H54 (cell line): ENCODE measurements at regions not wholly inside any gene's neighbourhood (a gene's known extent, or its start where the extent isn't known, plus 50 kb on each side); places are given as distances from the start of the nearest gene placed in this dataset.
A peak's percentile ranks its signal among the peaks of the same experiment; 100 is the strongest.

Experiments used
- DNase-seq: peaks from one replicate; pipeline ENCODE4 v3.0.0; 2011; ENCODE audit warnings: low spot score, mixed read lengths; ENCODE audit not compliant: insufficient read length
- FAIRE-seq: peaks from 3 replicates; lab custom pipeline; 2011; peaks lifted over from hg19 to GRCh38; lab: Jason Lieb, UNC
- POLR2A ChIP-seq: IDR thresholded peaks from 2 replicates; pipeline ENCODE4 v1.6.1; 2011; ENCODE audit warnings: low read depth, mild to moderate bottlenecking, low read length

DNA sequence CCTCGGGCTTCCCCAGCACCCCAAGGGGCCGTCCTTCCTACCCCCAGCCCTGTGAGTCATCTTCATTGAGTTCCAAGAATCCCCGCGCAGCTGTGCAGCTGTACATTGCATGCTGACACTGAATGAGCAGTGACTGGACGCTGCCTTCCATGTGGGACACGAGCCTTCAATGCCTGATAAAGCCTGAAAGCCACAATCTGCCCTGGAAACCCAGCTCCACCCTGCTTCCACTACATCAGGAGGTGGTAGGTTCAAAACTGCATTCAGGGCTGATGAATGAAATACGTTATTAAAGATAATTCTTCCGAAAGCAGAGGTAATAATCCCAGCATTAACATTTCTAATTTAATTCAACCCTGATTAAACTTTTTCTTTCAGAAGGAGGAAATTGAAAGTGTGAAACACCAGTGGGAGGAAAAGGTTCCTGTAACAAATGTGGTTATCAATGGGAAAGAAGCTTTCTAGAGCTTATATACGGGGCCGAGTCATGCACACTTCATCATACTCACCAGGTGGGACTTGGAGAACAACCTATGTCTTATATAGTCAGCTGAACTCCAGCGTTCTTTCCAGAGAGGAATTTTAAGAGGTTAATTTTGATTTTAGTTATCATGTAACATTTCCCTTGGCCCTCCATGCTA lies 360.1 kb downstream of the LPIN1 start:
- DNase-seq: peak; percentile 86
- no peak for TF ChIP-seq POLR2A
- peak; percentile 93 for FAIRE-seq

DNA sequence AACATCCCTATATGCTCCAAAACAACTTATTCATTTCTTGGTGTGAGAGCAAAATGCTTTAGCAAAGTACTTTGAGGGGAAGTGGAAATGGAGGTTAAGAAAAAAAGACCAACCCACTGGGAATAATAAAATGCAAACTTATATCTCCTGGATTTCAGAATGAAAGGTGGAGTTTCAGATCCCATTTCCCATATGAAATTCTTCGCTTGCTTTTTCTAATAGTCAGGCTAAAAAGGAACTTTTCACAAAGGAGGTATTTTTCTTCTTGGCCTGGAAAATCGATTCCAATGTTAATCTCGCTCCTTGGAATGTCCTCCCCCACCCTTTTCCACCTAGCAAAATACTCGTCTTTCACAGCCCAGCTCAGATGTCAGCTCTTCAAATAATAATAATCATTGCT lies 360.9 kb downstream of the LPIN1 start:
- TF ChIP-seq POLR2A: no peak
- FAIRE-seq (no peak), DNase-seq (no peak)

DNA sequence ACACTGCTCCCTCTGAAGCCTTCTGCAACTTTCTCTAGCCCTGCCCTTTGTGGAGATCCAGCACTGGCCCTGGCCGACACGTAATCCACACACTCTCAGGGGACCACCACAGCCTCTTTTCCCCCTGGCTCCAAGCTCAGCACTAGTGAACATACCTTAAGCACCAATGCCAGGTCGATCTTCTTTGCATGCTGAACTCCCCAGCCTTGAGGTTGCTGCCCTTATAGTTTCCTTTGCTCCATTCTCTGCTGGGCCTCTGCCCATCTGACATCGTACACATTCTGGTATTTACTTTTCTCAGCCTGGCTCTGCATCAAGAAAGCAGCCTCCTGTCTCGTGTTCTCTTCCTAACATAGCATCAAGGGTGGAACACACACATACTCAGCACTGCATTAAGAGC lies 361.5 kb downstream of the LPIN1 start:
- DNase-seq: no peak
- no peak for FAIRE-seq
- TF ChIP-seq POLR2A: no peak

GRCh38 chr2:12109363-12110017 lies 363.1 kb downstream of the LPIN1 start:
- no peak for DNase-seq
- FAIRE-seq: no peak
- no peak for TF ChIP-seq POLR2A

GRCh38 chr2:12110074-12110473 lies 363.6 kb downstream of the LPIN1 start:
- no peak for DNase-seq
- no peak for TF ChIP-seq POLR2A
- no peak for FAIRE-seq

- DNase-seq: no peak
- no peak for FAIRE-seq
- TF ChIP-seq POLR2A: no peak
Observed at GRCh38 chr2:12110481-12110880, 364.0 kb downstream of the LPIN1 start.

GRCh38 chr2:12113412-12113811 lies 367.0 kb downstream of the LPIN1 start:
- no peak for DNase-seq
- TF ChIP-seq POLR2A: no peak
- no peak for FAIRE-seq

GRCh38 chr2:12114816-12115215 lies 368.4 kb downstream of the LPIN1 start:
- FAIRE-seq: no peak
- DNase-seq: no peak
- no peak for TF ChIP-seq POLR2A

- FAIRE-seq (no peak), DNase-seq (no peak)
- no peak for TF ChIP-seq POLR2A
Observed at GRCh38 chr2:12116228-12116750, 369.9 kb downstream of the LPIN1 start.

GRCh38 chr2:12119841-12120240 lies 373.4 kb downstream of the LPIN1 start:
- DNase-seq (no peak), FAIRE-seq (no peak)
- no peak for TF ChIP-seq POLR2A

DNA sequence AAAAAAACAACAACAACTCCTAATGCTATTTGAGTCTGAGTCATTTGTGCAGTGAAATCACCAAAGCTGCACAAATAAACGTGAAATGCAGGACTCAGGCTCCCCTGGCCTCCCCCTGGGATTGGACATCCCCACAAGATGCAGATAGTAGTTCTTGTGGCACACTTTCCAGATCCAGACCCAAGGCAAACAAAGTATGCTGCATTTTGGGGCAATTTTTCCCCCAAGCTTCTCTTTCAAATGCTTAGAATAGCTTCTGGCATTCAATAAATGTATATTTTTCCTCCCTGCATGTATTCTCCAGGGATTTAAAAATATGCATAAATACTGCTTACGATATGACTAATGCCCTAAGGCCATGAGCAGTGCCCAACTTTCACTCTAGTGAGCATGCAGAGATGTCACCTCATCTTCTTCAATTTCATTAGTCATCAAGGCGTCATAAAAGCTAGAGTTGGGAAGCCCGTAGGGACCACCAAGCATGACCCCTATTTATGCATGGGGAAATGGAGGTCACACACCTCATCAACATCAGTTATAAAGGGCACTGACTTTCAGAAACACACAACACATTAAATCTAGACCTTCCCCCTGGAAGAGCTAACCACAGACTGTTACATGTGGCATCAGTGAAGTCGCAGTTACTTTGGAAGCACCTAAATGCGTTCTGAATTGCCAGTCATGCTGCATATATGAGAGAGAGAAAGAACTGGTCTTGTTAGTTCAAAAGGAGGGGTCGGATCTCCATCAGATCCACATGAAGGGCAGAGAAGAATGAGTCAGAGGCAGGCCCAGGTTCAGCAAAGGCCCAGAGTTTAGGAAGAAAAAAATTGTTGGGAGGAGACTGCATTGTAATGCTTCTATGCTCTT lies 374.1 kb downstream of the LPIN1 start:
- FAIRE-seq: no peak
- TF ChIP-seq POLR2A: no peak
- DNase-seq: no peak

GRCh38 chr2:12124790-12125189 lies 378.4 kb downstream of the LPIN1 start:
- DNase-seq (no peak), FAIRE-seq (no peak)
- no peak for TF ChIP-seq POLR2A

DNA sequence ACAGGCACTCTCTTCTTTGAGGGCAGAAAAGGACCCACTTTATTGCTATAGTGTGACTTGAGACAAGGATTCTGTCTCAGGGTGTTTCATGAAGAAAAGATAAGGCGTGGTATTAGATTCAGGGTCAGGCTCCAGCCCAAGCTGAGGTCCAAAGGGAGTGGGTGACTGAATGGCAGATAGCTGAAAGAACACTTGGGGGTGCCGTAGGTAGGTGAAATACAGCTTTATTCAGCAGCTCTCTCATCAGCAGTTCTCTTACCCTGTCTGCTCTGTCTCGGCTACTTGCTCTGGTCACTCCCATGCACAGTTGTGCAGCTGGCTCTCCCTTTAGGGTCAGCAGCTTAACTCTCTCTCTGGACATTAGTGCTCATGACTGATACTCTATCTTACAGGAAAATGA lies 379.9 kb downstream of the LPIN1 start:
- FAIRE-seq: no peak
- no peak for DNase-seq
- no peak for TF ChIP-seq POLR2A

DNA sequence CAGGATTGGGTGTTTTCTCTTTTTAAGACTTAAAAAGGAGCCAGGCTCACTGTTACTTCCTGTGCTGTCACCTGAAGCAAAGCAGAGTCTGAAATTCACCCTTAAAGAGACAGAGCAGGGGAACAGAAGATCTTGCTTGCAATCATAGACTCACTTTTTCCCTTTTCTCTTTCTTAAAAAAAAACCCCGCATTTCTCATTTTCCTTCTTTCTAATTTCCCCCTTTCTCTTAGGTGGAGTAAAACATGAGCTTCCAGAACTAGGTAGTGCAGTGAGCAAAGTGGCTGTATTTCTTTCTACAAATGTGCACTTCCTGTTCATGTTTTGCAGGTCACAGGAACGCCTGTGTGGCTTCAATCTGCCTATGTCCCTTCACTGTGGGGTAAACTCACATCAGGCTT lies 381.2 kb downstream of the LPIN1 start:
- FAIRE-seq (no peak), DNase-seq (no peak)
- no peak for TF ChIP-seq POLR2A
